Activated T-cell treated with anti-CD3 and anti-CD28 coated beads, Interleukin-2, amount 50 U/mL, for 72 hours (primary cell): ENCODE measurements at regions not wholly inside any gene's neighbourhood (a gene's known extent, or its start where the extent isn't known, plus 50 kb on each side); places are given as distances from the start of the nearest gene placed in this dataset.

Source experiments
- ATAC-seq, 2 donors: fragments of 150-1000 bp; cut with Tn5 transposase; replicated peaks in 1 of 2; 2 replicates each; pipeline ENCODE4 v1.10.0; 2021; ENCODE audit warnings: moderate library complexity in 2 of 2, mild to moderate bottlenecking in 1 of 2
- DNase-seq, 2 donors: peaks; one replicate each; pipeline ENCODE4 v3.0.0; 2021 to 2022; ENCODE audit warnings: mixed read lengths in 1 of 2
- H3K27ac Mint-ChIP-seq: one replicate; pipeline ENCODE4 v1.8.0; 2022; ENCODE audit warnings: mild to moderate bottlenecking, moderate library complexity, mixed read lengths
- H3K27me3 Mint-ChIP-seq: one replicate; pipeline ENCODE4 v1.8.0; 2022; ENCODE audit warnings: low read depth, mixed read lengths
- H3K36me3 Mint-ChIP-seq, 2 donors: one replicate each; pipeline ENCODE4 v1.8.0; 2022; ENCODE audit warnings: mixed read lengths in 2 of 2, mild to moderate bottlenecking in 1 of 2; ENCODE audit not compliant: insufficient read depth in 2 of 2
- H3K4me1 Mint-ChIP-seq: one replicate; pipeline ENCODE4 v1.8.0; 2022; ENCODE audit warnings: low read depth, mixed read lengths
- H3K4me3 Mint-ChIP-seq, 2 donors: one replicate each; pipeline ENCODE4 v1.8.0; 2022; ENCODE audit warnings: mild to moderate bottlenecking in 2 of 2, mixed read lengths in 2 of 2, moderate library complexity in 2 of 2
- H3K9me3 Mint-ChIP-seq, 2 donors: one replicate each; pipeline ENCODE4 v1.8.0; 2022; ENCODE audit warnings: mixed read lengths in 2 of 2

- ATAC-seq: no peak
- no peaks in the 10 kb centered on the region for H3K4me1 Mint-ChIP-seq
- no peak for DNase-seq
- no peaks in the 10 kb centered on the region for H3K27me3 Mint-ChIP-seq
- no peak overlapping the region for H3K4me3 Mint-ChIP-seq
- H3K36me3 Mint-ChIP-seq: peaks cover 0 to 1% of the 10 kb centered on the region in 2 donors
- H3K9me3 Mint-ChIP-seq: peaks cover 1 to 5% of the 10 kb centered on the region in 2 donors
- H3K27ac Mint-ChIP-seq: no peak overlapping the region
These were observed 52.9 kb upstream of the DEFB112 start for GRCh38 chr6:50102676-50103075.

- Mint-ChIP-seq H3K36me3 (peaks cover 0 to 1% of the 10 kb centered on the region in 2 donors), H3K27ac (no peak overlapping the region)
These were observed 60.9 kb upstream of the DEFB112 start for GRCh38 chr6:50110587-50110986.

GRCh38 chr6:50112981-50113857 is 63.5 kb upstream of the DEFB112 start:
- Mint-ChIP-seq H3K27ac (no peak overlapping the region), H3K36me3 (no peaks in the 10 kb centered on the region), H3K4me3 (no peak overlapping the region), H3K4me1 (no peaks in the 10 kb centered on the region), H3K9me3 (peaks cover 0 to 2% of the 10 kb centered on the region in 2 donors), H3K27me3 (no peaks in the 10 kb centered on the region)
- DNase-seq: no peak
- ATAC-seq: no peak

More at GRCh38 chr6:50110587-50110986, 60.9 kb upstream of the DEFB112 start:
- DNase-seq (no peak), ATAC-seq (no peak)
- no peaks in the 10 kb centered on the region for H3K27me3 Mint-ChIP-seq
- no peak overlapping the region for H3K4me3 Mint-ChIP-seq
- H3K4me1 Mint-ChIP-seq: no peaks in the 10 kb centered on the region
- peaks cover 0 to 2% of the 10 kb centered on the region in 2 donors for H3K9me3 Mint-ChIP-seq

- Mint-ChIP-seq H3K27ac (no peak overlapping the region), H3K9me3 (peaks cover 4 to 6% of the 10 kb centered on the region in 2 donors), H3K36me3 (no peaks in the 10 kb centered on the region), H3K4me1 (no peaks in the 10 kb centered on the region), H3K4me3 (no peak overlapping the region), H3K27me3 (no peaks in the 10 kb centered on the region)
- DNase-seq (no peak), ATAC-seq (no peak)
These were observed 66.7 kb upstream of the DEFB112 start for GRCh38 chr6:50116390-50116789.

GRCh38 chr6:50116797-50117542 is 67.2 kb upstream of the DEFB112 start:
- no peak for DNase-seq
- no peak overlapping the region for H3K4me3 Mint-ChIP-seq
- H3K27ac Mint-ChIP-seq: no peak overlapping the region

GRCh38 chr6:50120300-50120699 is 70.6 kb upstream of the DEFB112 start:
- peaks cover 4 to 6% of the 10 kb centered on the region in 2 donors for H3K9me3 Mint-ChIP-seq
- DNase-seq (no peak), ATAC-seq (no peak)
- no peaks in the 10 kb centered on the region for H3K27me3 Mint-ChIP-seq
- H3K4me1 Mint-ChIP-seq: no peaks in the 10 kb centered on the region
- no peak overlapping the region for H3K4me3 Mint-ChIP-seq
- H3K27ac Mint-ChIP-seq: no peak overlapping the region
- no peaks in the 10 kb centered on the region for H3K36me3 Mint-ChIP-seq

More at GRCh38 chr6:50116797-50117542, 67.2 kb upstream of the DEFB112 start:
- no peak for ATAC-seq
- Mint-ChIP-seq H3K36me3 (no peaks in the 10 kb centered on the region), H3K27me3 (no peaks in the 10 kb centered on the region), H3K4me1 (no peaks in the 10 kb centered on the region), H3K9me3 (peaks cover 4 to 6% of the 10 kb centered on the region in 2 donors)

GRCh38 chr6:50123688-50124087 is 74.0 kb upstream of the DEFB112 start:
- H3K27me3 Mint-ChIP-seq: no peaks in the 10 kb centered on the region
- H3K9me3 Mint-ChIP-seq: peaks cover 2 to 6% of the 10 kb centered on the region in 2 donors
- ATAC-seq: no peak

GRCh38 chr6:50124572-50124971 is 74.8 kb upstream of the DEFB112 start:
- no peak overlapping the region for H3K4me3 Mint-ChIP-seq
- no peaks in the 10 kb centered on the region for H3K27me3 Mint-ChIP-seq
- DNase-seq (no peak), ATAC-seq (no peak)
- no peaks in the 10 kb centered on the region for H3K4me1 Mint-ChIP-seq
- no peak overlapping the region for H3K27ac Mint-ChIP-seq
- H3K36me3 Mint-ChIP-seq: no peaks in the 10 kb centered on the region
- peaks cover 2 to 6% of the 10 kb centered on the region in 2 donors for H3K9me3 Mint-ChIP-seq

More at GRCh38 chr6:50123688-50124087, 74.0 kb upstream of the DEFB112 start:
- no peak for DNase-seq
- Mint-ChIP-seq H3K4me1 (no peaks in the 10 kb centered on the region), H3K36me3 (no peaks in the 10 kb centered on the region), H3K27ac (no peak overlapping the region), H3K4me3 (no peak overlapping the region)

GRCh38 chr6:50128420-50129005 is 78.8 kb upstream of the DEFB112 start:
- Mint-ChIP-seq H3K36me3 (no peaks in the 10 kb centered on the region), H3K4me3 (no peak overlapping the region), H3K27ac (no peak overlapping the region), H3K9me3 (no peaks in the 10 kb centered on the region), H3K4me1 (no peaks in the 10 kb centered on the region), H3K27me3 (no peaks in the 10 kb centered on the region)
- DNase-seq (no peak), ATAC-seq (no peak)

GRCh38 chr6:50135968-50136367 is 86.2 kb upstream of the DEFB112 start:
- Mint-ChIP-seq H3K27me3 (no peaks in the 10 kb centered on the region), H3K27ac (no peak overlapping the region), H3K4me1 (no peaks in the 10 kb centered on the region), H3K36me3 (no peaks in the 10 kb centered on the region), H3K4me3 (no peak overlapping the region), H3K9me3 (no peaks in the 10 kb centered on the region)
- DNase-seq: no peak
- ATAC-seq: no peak

- ATAC-seq (no peak), DNase-seq (no peak)
- no peak overlapping the region for H3K4me3 Mint-ChIP-seq
- H3K27me3 Mint-ChIP-seq: no peaks in the 10 kb centered on the region
- no peak overlapping the region for H3K27ac Mint-ChIP-seq
- H3K36me3 Mint-ChIP-seq: no peaks in the 10 kb centered on the region
- H3K9me3 Mint-ChIP-seq: peaks cover 0 to 1% of the 10 kb centered on the region in 2 donors
- H3K4me1 Mint-ChIP-seq: no peaks in the 10 kb centered on the region
These were observed 91.4 kb upstream of the DEFB112 start for GRCh38 chr6:50141100-50141499.

- Mint-ChIP-seq H3K9me3 (peaks cover 0 to 1% of the 10 kb centered on the region in 2 donors), H3K4me3 (no peak overlapping the region), H3K4me1 (no peaks in the 10 kb centered on the region), H3K36me3 (no peaks in the 10 kb centered on the region), H3K27ac (no peak overlapping the region), H3K27me3 (no peaks in the 10 kb centered on the region)
- DNase-seq (no peak), ATAC-seq (no peak)
These were observed 93.4 kb upstream of the DEFB112 start for GRCh38 chr6:50143011-50143719.
